ENCODE measurements at regions not wholly inside any gene's neighbourhood (a gene's known extent, or its start where the extent isn't known, plus 50 kb on each side); places are given as distances from the start of the nearest gene placed in this dataset.

- TF ChIP-seq CTCF (IDR thresholded peaks at IDR 0.05; ENCODE audit: extremely low read depth in 1 of 2, insufficient read depth in 1 of 2, low read depth in 1 of 2, low read length in 2 of 2) (no peak), GATA2 (IDR thresholded peaks at IDR 0.05; ENCODE audit: insufficient read depth, insufficient read length, low read depth, low read length) (no peak), EZH2 (IDR thresholded peaks at IDR 0.05; ENCODE audit: borderline replicate concordance, low read depth, low read length, severe bottlenecking) (no peak), POLR2A (IDR thresholded peaks at IDR 0.05; ENCODE audit: low read depth, low read length) (no peak), POLR2AphosphoS5 (IDR thresholded peaks at IDR 0.05; ENCODE audit: insufficient read depth, low read depth, low read length) (no peak)
Observed at GRCh38 chr14:106843951-106844483, 1317.6 kb downstream of the TMEM121 start.

All from endothelial cell of umbilical vein (primary cell).